ENCODE measurements at regions not wholly inside any gene's neighbourhood (a gene's known extent, or its start where the extent isn't known, plus 50 kb on each side); places are given as distances from the start of the nearest gene placed in this dataset.
"Not testable (repeated sequence)": the region's sequence is repeated elsewhere in the genome, so short reads cannot be mapped to it uniquely, and the experiment has no call there.

GRCh38 chr3:6367171-6367570 lies 493.7 kb upstream of the GRM7 start:
- no peak for DNase-seq

DNA sequence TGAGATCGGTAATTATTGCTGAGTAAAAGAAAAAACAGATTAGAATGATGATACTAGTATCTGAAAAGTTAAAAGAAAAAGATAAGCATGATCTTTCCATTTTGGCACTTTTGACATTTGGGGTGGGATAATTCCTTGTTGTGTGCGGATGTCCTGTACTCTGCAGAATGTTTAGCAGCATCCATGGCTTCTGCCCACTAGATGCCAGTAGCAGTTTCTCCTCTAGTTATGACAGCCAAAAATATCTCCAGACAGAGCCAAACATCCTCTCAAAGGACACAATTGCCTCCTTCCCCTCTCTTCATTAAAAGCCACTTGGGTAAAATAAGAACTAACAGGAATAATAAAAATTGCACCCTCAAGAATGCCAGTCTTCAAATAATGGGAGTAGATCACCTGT lies 468.8 kb upstream of the GRM7 start:
- no peak for DNase-seq

GRCh38 chr3:6394944-6395343 lies 466.0 kb upstream of the GRM7 start:
- DNase-seq = no peak

DNA sequence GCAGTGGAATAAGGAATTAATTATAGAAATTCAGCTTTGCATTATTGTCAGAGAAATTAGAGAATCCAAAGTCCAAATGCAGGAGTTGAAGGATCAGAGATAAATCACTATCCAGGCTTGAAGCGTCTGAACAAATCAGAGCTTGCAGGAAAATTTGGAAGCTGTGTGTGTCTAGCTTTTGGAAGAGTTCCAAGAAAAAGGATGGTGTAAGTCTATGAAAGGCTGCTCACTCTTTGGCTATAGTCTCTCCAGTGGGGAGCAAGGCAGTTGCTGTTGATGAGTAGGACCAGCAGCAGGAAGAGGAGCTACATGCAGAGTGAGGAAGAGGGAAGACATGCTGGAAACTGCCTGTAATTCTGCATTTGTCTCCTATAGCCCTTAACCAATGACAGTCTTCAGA lies 464.3 kb upstream of the GRM7 start:
- DNase-seq = no peak

DNA sequence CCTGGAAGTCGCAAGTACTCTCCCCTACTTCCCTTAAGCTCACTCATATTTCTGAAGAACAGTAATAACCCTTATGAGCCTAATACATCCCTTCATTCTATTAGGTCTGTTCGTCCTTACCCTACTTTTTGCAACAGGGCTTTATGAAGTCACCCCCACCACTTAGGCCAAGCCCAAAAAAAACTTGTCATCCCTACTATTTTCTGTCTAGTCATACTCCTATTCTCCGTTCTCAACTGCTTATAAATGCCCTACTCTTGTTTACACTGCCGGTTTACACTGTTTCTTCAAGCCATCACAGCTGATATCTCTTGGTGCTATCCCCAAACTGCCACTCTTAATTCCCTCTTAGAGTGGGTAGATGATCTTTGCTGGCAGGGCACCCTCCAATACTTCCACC lies 458.2 kb upstream of the GRM7 start:
- not testable (repeated sequence) for DNase-seq

DNA sequence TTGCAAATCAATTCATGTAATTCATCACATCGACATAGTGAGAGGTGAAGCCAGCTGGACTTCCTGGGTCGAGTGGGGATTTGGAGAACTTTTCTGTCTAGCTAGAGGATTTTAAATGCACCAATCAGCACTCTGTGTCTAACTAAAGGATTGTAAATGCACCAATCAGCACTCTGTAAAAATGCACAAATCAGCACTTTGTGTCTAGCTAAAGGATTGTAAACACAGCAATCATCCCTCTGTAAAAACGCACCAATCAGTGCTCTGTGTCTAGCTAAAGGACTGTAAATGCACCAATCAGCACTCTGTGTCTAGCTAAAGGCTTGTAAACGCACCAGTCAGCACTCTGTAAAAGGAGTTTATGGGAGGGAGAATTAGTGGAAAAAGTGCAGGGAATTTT lies 454.0 kb upstream of the GRM7 start:
- DNase-seq = not testable (repeated sequence)

- no peak for DNase-seq
Measured at GRCh38 chr3:6416049-6416661, 444.8 kb upstream of the GRM7 start.

- no peak for DNase-seq
Measured at GRCh38 chr3:6417174-6417573, 443.7 kb upstream of the GRM7 start.

GRCh38 chr3:6418485-6418884 lies 442.4 kb upstream of the GRM7 start:
- DNase-seq = no peak

DNA sequence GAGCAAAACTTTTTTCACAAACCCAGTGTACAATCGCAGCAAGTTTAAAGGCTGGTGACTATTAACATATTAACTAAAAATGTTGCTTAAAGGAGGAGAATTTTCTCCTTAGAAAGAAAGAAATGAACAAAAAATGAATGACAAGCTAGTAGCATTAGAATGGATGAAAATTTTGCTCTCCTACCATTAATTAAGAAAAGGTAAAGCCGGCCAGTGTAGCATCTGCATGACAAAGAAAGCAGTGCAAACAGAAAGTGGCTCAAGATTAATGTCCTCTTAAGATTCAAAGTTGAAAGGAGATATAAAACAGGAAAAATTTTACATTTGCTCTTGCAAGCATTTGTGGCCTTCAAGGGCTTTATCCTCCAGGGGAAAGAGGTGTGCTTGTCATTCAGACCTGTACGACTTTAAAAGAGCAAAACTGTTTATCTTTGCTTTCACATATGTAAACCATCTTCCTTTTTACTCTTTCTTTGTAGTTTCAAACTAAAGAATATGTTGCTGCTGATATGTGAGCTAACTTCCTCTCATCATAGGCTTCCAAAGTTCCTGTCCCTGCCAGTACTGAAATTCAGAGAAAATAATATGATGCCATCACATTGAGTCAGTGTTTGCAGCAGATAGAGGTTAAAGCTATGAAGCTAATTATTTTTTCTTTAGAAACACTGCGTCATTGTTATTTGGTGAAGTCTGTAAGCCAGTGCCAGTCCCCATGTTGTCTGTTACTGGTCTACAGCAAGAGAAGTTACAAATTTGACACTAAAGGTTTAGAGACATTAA lies 439.1 kb upstream of the GRM7 start:
- no peak for DNase-seq

DNA sequence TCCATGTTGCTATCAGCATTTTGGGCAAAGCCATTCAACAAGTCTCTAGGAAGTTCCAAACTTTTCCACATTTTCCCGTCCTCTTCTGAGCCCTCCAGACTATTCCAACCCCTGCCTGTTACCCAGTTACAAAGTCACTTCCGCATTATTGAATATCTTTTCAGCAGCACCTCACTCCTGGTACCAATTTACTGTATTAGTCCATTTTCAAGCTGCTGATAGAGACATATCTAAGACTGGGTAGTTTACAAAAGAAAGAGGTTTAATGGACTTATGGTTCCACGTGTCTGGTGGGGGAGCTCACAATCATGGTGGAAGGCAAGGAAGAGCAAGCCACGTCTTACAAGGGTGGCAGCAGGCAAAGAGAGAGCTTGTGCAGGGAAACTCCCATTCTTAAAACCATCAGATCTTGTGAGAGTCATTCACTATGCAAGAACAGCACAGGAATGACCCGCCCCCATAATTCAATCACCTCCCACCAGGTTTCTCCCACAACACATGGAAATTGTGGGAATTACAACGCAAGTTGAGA lies 435.6 kb upstream of the GRM7 start:
- DNase-seq = no peak

DNA sequence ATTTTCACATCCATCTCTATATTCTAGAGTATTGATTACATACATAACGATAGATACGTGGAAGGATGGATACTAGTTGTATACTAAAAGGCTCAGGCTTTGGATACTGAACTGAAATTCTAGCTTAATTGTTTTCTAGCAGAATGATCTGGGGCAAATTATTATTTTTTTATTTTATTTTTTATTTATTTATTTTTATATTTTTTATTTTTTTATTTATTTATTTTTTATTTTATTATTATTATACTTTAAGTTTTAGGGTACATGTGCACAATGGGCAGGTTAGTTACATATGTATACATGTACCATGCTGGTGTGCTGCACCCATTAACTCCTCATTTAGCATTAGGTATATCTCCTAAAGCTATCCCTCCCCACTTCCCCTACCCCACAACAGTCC lies 432.6 kb upstream of the GRM7 start:
- DNase-seq = not testable (repeated sequence)

GRCh38 chr3:6435951-6436350 lies 425.0 kb upstream of the GRM7 start:
- DNase-seq = no peak

GRCh38 chr3:6437631-6438030 lies 423.3 kb upstream of the GRM7 start:
- no peak for DNase-seq

- no peak for DNase-seq
Measured at GRCh38 chr3:6438031-6438430, 422.9 kb upstream of the GRM7 start.

GRCh38 chr3:6439226-6439625 lies 421.7 kb upstream of the GRM7 start:
- DNase-seq = no peak

DNA sequence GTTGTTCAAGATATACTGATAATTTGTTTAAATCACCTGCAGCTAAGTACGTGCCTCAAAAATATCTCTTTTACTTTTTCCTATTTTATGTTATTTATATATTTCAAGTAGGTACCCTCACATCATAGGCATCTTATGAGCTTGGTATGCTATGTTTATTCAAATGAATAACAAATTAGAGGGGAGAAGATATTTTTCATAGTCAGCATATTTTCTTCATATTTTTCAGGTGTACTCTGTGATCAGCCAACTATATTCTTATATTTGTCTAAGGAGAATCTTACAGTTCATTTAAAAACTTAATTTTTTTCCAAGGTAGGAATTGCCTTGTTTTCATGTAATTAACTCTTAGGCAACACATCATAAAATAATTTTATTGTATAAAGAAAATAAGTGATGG lies 421.1 kb upstream of the GRM7 start:
- DNase-seq = no peak

DNA sequence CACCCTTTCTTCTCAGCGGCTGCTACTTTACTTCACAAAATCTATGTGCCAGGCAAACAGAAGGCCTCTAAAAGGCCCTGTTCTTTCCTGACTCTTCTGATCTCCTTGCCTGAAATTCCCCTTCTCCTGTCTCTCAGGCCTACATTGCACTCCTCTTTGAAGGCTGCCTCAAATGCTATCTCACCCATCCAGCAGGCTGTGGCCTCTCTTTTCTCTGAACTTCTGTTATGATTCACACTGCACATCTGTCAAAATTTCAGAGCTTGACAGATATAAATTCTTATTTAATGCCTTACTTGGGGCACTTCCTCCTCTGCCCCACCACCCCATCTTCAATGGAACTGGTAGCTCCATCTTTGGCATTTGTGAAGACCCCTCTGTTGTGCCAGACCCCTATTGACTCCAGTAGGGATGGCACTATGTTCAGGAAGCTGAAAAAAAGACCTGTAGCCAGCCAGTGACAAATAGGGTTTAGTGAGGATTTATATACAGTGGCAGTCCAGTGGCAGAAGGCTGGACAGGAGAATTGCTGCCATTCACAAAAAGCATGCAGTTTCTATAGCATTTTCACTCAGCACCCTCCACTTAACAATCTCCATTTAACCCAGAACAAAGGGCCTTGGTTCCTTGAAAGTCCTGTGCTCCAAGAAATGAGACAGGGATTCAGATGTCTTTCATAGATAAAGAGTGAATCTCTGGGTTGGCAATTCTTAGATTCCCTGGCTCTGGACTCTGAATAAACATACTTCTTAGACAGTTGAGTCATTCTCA lies 415.8 kb upstream of the GRM7 start:
- DNase-seq = no peak

DNA sequence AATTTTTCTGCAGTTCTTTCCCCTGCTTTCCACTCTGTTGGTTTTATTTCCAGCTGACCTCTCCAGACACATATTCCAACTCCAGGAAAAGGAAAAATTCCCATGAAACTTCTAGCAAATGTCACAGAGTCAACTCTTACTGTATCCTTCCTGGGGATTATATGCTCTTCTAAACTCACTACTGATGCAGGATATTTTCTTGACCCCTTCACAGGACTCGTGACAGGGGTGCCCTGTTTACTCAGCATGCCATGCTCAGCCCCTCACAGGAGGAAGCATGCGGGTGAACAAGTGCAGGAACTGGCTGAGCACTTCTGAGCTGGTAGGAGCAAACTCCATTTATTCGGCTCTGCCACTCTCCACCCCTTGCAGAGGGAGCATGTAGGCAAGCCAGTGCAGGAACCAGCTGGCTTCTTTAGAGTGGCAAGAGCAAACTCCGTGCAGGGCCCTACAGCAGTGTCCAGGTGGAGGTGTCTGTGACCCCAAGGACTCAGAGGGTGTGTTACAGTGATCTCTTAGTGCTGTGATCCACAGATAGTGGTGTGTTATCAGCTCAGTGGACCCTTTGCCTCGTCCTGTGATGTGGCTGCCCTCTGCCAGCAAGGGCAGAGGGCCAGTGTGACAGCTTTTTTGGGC lies 413.6 kb upstream of the GRM7 start:
- DNase-seq = no peak

DNA sequence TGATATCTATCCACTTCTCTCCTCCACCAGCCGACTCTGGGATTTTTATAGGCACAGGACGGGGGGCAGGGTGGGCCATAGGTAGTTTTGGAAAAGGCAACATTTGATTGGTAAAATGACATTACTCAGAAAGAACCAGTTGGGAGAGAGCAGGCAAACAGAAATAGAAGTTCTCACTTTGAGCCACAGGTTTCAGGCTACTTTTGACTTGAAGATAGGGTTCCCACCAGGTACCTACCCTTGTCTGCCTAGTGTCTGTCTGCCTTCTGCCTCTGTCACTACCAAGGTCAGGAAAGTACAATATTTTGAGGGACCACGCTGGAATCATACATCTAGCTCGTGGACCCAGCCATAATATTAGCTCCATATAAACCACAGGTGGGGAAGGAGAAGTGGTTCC lies 412.9 kb upstream of the GRM7 start:
- no peak for DNase-seq

DNA sequence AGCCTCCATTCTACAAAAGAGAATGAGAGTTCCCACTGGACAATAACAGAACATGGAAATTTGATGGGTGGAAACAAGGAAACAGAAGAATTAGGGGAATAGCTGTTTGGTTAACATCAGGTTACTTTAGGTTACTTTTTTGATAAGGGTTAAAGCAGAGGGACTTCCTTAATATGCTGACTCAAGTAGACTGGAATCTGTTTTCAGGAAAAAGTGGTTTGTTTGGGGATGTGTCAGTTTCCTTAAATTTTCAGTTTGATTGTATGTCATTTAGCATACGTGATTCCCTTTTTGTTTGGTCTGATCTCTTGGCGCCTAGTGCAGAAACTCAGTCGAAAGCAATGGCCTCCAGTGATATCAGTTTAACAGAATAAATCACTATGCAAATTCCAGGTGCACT lies 411.8 kb upstream of the GRM7 start:
- DNase-seq = no peak

- DNase-seq = no peak
Measured at GRCh38 chr3:6452974-6453373, 407.9 kb upstream of the GRM7 start.

- no peak for DNase-seq
Measured at GRCh38 chr3:6455031-6455430, 405.9 kb upstream of the GRM7 start.
